ENCODE measurements at regions not wholly inside any gene's neighbourhood (a gene's known extent, or its start where the extent isn't known, plus 50 kb on each side); places are given as distances from the start of the nearest gene placed in this dataset.
A peak's percentile ranks its signal among the peaks of the same experiment; 100 is the strongest.
"Not testable (repeated sequence)": the region's sequence is repeated elsewhere in the genome, so short reads cannot be mapped to it uniquely, and the experiment has no call there.

DNA sequence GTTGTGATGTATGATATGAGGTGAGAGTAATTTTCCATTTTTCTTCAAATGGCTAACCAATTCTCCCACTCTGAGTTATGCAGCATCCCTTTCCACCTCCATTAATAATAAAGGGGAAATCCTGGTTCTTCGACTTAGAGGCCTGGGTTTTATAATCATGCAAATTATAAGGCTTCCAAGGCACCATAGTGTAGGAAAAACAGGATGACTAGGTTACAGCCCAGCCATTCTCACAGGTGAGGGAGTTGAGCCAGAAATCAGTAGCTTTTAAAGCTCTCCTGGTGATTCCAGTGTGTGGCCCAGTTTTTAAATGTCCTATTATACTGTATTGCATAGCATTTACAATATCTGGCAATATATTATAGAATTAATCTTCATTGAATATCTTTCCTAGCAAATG lies 203.1 kb downstream of the ARHGEF9 start:
- no peak for DNase-seq

DNA sequence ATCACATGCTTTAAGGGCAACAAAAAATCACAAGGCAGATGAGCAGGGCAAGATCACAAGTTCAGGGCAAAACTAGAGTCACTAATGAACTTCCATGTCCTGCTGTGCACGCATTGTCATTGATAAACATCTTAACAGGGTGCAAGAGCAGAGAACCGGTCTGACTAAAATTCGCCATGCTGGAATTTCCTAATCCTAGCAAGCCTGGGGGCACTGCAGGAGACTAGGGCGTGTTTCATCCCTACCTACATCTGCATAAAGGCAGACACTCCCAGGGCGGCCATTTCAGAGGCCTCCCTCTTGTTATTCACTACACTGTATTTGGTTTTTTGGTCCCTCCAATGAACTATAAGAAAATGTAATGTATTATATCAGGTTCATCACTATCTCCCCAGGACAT lies 203.6 kb downstream of the ARHGEF9 start:
- DNase-seq, result no peak

DNA sequence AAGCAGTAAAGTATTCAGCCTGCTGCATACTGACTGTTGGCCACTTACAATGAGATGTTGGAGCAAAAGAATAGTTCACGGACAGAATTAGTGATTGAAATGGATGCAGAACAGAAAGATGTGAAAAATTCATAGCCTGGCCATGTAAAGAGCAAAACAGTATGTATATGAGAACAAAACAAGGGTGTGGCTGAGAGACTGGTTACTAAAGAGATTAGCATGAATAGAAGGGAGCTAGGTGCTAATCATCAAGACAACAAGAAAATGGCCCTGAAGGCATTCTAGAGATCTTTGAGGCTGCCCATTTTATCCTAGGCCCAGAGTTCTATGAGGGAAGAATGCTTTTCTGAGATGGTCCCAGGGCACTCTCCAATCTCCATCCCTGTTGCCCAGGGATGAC lies 208.5 kb downstream of the ARHGEF9 start:
- DNase-seq, result no peak

DNA sequence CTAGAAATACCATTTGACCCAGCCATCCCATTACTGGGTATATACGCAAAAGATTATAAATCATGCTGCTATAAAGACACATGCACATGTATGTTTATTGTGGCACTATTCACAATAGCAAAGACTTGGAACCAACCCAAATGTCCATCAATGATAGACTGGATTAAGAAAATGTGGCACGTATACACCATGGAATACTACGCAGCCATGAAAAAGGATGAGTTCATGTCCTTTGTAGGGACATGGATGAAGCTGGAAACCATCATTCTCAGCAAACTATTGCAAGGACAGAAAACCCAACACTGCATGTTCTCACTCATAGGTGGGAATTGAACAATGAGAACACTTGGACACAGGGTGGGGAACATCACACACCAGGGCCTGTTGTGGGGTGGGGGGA lies 209.3 kb downstream of the ARHGEF9 start:
- not testable (repeated sequence) for DNase-seq

DNA sequence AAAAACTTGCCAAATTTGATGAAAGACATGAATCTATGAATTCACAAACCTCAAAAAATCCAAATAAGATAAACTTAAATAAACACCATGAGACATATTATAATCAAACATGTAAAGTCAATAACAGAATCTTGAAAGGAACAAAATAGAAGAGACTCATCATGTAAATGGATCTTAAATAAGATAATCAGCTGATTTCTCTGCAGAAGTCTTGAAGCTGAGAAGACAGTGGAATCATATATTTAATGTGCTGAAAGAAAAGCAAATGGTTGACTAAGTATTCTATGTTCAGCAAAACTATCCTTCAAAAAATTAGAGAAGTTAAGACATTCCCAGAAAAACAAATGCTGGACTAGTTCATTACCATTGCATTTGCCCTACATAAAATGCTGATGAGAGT lies 215.7 kb upstream of the SPIN4 start:
- DNase-seq, result no peak

DNA sequence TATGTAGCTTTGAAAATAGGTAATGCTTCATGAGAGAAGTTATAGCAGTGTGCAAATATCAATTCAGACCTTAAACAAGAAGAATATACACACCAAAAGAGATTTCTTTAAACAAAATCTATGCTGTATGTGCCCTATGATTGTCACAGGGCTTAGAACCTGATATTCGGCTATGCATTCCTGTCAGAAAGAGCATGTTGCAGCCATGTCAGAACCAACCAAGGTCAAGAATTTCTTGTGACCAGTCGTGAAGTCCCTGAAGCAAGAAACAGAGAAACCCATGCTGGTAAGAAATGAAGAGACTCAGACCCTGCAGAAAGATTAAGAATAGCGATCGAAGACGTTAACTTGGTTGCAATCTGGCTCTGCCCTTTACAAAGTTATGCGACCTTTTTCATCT lies 210.3 kb upstream of the SPIN4 start:
- no peak for DNase-seq

DNA sequence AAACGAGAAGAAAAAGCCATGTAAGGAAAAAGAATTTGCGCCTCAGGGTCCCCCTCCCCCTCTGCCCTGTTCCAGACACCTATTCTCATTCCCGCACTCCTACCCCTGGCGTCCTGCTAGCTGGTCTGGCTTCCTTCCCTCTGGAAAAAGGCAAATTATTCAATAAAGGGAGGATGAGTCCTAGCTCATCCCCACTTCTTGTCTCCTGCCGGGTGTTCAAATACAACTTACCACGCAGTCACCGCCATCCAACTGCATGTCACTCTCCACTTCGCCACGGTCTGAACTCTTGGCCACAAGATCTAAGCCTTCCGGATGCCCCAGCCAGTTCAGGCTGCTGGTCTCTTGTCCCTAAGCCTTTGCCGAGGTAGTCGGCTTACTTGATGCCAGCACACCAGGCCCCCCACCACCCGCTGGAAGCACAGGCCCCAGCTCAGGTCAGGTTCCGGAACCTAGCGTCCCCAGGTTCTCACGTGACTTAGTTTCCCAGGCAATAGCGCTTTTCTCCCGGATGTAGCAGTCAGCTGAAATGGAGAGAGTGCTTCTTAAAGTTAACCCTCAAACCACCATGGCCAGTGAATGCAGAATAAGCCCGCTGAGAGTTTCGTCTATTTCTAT lies 209.6 kb upstream of the SPIN4 start:
- DNase-seq, result peak; percentile 8 to 81 (median 33)

DNA sequence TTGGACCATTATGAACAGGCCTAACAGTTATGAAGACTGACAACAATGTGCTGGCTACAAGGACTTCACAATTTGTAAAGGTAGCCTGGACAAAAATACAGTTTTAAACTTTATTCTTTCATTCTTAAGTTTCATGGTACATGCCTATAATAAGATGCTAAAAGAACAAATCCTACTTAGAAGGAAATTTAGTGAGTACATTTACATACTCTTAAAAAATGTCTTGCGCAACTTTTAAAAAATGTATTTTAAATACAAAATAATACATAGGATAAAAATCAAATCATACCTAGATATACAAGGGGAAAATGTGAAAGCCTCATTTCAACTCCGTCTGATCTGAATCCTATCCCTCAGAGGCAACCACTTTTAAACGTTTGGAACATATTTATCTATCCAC lies 200.7 kb upstream of the SPIN4 start:
- no peak for DNase-seq

DNA sequence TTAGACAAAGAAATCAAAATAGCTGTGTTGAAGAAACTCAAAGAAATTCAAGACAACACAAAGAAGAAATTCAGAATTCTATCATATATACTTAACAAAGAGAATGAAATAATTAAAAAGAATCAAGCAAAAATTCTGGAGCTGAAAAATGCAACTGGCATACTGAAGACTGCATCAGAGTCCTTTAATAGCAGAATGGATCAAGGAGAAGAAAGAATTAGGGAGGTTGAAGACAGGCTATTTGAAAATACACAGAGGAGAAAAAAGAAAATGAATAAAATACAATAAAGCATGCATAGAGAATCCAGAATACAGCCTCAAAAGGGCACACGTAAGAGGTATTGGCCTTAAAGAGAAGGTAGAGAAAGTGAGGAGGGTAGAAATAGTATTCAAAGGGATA lies 179.5 kb upstream of the SPIN4 start:
- DNase-seq, result no peak

DNA sequence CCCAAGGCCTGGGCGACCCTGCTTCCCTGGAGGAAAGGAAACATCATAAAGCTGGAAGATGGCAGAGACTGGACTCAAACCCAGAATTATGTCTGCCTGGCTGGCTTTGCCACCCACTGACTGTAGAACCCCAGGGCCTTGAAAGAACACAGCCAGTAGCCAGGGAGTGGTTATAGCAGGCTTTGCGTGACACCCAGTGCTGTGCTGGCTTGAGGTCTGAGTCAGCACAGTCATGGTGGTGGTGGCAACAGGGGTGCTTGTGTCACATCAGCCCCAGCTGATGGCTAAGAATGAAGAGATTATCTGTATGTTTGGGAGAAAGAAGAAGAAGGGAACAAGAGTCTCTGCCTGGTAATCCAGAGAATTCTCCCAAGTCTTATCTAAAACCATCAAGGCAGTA lies 178.8 kb upstream of the SPIN4 start:
- DNase-seq, result no peak

DNA sequence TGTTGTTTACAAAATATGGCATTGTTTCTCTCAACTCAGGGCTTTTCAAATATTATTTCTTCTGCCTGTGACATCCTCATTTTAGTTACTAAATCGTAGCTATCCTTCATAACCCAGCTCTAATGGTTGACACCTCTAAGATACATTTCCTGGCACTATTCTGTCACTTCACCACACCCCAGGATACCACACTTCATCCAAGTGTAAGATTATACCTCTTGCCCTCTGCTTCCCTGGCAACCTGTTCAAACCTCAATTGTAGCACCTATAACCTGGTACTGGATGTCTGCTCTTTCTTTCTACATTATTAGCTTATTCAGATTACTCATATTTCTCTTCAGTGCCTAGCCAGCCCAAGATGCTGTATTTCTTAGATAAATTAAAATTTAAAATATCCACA lies 175.7 kb upstream of the SPIN4 start:
- peak in 1 of 5 experiments; percentile 1 for DNase-seq

DNA sequence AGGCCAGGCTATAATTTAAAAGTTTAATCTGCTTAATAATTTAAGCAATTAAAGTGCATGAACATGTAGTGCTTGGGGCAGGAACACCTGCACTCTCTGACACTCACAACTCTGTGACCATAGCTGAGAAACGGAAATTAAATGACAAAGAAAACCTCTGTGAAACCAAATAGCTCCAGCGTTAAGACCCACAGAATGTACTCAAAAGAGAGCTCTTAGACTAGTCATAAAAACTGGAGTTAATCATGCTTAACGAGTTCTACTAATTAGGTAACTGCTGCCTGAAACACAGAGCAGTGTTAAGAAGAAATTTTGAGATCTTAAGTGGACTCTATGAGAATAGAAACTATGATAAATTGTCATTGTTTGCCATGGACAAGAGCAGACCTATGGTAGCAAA lies 174.4 kb upstream of the SPIN4 start:
- no peak for DNase-seq

DNA sequence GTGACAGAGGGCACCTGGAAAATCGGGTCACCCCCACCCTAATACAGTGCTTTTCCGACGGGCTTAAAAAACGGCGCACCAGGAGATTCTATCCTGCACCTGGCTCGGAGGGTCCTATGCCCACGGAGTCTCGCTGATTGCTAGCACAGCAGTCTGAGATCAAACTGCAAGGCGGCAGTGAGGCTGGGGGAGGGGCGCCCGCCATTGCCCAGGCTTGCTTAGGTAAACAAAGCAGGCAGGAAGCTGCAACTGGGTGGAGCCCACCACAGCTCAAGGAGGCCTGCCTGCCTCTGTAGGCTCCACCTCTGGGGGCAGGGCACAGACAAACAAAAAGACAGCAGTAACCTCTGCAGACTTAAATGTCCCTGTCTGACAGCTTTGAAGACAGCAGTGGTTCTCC lies 168.2 kb upstream of the SPIN4 start:
- DNase-seq, result peak in 1 of 5 experiments; percentile 7

DNA sequence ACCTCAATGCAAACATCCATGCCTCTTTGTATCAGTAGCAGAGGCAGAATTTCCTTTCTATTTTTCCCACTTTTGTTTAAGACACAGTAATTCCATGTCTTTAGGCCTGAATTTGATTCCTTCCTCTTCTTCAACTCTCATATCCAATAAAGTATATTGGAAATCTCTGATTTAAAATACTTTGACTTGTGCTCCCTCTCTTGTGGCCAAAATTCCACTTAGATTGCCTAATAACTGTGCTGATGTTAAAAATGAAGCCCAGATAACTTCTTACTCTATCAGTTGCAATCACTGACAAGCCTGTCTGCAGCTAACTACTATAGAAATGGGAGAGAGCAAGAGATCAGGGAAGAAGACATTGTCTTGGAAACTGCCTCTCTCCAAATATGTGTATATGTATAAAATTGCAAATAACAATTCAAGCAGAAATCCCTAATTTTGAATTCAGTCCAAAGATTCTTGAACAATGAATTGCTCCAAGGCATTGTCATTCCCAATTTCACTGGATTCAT lies 163.5 kb upstream of the SPIN4 start:
- DNase-seq, result no peak

DNA sequence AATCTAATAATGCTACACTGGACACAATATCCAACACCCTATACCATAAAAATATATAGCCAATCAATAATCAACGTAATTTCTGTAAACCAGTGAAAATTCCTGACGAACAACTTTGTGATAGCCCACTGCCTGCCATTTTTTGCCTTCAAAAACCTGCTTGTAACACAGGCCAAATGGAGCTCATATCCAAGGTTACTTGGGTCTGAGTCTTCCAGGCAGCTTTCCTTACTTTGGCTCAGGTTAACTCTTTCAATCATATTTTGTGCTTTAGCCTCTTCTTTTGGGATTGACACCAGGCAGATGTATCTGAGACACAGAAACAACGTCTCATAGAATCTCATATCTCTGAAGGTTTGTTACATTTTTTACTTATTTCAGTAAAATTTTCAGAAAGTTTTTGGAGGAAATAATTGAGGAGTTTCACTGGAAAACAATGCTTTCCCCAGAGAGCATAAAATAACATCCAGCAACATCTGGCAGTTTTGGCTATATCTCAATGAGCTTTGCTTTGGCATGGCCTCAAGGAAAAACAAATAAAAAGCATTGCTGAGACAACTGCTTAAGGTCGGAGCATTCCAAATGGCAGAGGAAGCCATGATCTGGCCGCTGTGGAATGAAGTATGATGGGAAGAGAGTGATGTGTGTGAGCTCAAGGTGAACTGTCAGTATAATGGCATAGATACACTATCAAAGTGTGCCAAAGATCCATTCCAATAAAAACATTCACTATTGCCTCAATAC lies 162.9 kb upstream of the SPIN4 start:
- no peak for DNase-seq

DNA sequence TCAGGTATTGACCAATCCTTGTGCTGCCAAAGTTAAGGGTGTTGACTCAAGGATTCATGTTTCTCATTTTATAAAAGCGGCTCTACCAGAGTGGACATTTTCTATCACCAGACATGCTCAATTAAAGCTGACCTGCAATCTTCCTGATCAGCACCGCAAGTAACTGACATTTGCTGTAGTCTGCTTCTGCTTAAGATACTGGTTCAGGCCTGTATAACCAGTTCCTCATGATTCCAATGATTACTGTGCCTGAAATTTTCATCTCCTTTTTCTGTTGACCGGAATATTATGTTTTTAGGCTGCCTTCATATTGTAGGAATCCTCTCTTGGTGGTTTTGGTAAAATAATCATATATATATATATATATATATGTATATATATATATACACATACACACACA lies 160.2 kb upstream of the SPIN4 start:
- no peak for DNase-seq

DNA sequence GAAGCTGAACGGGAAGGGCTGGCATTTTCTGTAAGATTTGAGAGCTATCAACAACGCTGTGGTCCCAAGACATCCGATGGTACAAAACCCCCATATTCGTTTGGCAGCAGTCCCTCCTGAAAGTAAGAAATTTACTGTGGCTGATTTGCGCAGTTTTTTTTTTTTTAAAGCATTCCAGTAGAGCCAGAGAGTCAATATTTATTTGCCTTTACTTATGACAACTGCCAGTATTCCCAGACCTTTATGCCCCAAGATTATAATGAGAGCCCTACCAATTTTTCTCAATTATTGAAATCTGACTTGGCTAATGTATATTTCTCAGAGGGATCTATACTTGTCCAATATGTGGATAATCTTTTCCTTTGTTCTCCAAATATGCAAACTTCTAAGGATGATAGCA lies 157.5 kb upstream of the SPIN4 start:
- DNase-seq, result no peak

DNA sequence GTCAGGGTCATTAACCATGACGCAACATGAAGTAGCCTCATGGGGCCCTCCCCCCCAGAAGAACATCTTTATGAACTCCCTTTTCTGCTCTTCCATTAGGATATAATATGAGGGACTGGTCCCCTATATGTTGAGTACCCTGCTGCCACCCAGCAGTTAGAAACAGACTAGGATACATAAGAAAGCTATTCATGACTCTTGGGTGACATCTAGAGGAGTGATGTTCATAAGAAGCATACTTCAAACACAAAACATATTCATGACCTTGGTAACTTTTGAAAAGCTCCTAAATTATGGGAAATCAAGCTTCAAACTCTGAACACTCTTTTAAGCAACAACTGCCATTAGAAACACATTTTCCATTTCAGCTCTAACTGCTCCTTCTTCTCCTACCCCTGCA lies 155.2 kb upstream of the SPIN4 start:
- DNase-seq, result peak in 1 of 5 experiments; percentile 27

DNA sequence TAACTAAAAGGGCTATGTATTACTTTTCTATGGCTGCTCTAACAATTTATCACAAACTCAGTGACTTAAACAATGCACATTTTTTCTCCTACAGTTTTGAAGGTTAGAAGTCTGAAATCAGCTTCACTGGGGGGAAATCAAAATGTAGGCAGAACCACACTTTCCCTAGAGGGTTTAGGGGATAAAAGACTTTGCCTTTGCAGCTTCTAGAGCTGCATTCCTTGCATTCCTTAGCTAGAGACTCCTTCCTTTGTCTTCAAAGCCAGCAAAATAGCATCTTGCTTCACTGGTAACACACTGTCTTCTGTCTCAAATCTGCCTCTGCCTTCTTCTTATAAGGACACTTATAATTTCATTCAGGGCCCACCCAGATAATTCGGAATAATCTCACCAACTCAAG lies 152.4 kb upstream of the SPIN4 start:
- DNase-seq, result no peak

DNA sequence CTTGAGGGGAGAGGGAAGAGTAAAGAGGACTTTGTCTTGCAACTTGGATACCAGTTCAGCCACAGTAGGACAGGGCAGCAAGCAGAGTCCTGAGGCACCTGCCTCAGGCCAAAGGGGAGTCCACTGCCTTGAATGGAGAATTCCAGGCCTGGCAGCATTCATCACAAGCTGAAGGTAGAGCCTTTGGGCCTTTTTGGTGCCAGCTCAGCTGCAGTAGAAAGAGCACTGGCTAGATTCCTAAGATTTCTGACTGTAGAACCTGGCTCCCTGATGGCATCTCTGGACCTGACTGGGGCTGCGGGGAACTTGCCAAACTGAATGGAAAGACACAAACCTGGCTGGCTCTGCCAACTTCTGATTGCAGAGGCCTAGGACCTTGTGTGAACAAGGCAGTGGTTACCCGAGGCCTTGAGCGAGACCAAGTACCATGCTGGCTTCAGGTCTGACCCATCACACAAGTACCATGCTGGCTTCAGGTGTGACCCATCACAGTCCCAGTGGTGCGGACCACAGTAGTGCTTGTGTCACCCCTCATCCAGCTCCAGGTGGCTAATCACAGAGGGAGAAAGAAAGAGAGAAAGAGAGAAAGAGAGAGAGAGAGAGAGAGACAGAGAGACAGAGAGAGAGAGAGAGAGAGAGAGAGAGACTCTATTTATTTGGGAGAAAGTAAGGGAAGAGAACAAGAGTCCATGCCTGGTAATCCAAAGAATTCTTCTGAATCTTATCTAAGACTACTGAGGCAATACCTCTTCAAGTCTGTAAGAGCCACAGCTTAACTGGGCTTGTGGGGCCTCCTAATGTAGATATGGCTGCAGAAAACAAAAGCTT lies 137.6 kb upstream of the SPIN4 start:
- DNase-seq, result no peak

DNA sequence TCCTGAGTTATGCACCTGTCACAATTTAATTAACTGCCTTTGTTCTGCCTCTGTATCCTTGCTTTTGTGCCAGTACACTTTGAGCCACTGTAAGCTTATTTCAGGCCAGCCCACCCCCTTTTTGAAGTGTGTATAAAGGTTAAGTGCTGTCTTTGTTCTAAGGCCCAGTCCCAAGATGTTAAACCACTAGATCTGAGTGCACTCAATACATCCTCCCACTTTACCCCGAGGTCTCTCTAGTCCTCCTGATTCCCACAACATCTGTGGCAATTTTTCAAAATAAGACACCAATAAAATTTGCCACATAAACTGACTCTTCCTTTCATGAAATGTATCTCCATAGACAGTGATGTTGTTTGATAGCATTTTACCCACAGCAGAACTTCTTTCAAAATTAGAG lies 124.1 kb upstream of the SPIN4 start:
- no peak for DNase-seq

DNA sequence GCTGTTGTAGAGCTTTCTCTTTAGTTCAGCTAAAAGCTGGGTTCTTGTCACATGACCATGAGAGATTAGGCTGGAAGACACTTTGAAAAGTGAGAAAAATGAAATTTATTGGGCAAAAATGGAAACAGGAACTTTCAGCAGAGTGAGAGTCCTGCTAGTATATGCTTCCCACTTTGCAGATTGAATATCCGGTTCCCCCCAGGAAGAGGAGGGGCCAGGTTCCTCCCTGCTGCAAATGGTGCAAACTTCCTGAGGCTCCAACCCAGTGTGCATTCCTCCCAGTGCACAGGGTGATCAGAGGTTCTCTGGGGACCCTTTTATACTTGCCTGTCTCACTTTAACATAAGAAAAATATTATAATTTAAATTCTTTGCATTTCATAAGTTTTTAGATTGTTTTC lies 119.9 kb upstream of the SPIN4 start:
- no peak for DNase-seq

DNA sequence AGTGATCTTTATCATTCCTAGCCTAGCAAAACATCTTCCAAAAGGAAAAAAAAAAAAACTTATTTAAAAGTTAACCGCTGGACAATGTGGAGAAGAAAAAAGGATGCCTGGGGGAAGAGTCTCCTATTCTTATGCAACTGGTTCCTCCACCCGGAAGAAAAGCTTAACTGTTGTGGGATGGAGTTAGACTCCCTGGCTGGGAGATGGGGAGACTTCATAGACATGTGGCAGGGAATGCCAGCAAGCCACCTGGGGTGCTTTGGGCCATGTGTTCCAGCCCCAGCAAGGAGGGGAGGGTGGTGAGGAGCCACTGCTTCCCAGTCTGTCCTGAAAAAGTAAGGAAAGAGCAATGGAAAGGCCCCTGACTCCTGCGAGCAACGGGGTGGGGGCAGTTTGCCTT lies 119.4 kb upstream of the SPIN4 start:
- no peak for DNase-seq

DNA sequence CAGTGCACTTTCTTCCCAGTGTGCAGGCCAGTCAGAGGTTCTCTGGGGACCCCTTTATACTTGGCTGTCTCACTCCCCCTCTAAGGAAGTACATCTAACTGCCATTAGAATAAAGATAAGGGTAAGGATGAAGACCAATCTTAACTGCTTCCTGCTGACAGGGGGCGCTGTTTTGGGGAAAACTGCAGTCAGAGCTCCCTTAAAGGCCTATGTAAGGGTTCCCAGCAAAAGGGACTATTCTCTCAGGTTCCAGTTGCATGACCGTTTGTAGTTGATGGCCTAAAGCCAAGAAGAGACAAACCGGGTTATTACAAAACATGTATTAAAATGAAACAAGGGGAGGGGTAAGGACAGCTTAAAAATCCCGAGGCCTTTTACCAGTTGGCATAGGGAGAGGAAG lies 115.6 kb upstream of the SPIN4 start:
- no peak for DNase-seq
